Fibroblast of villous mesenchyme (primary cell): ENCODE measurements at regions not wholly inside any gene's neighbourhood (a gene's known extent, or its start where the extent isn't known, plus 50 kb on each side); places are given as distances from the start of the nearest gene placed in this dataset.

Experiments
- DNase-seq: peaks from one replicate; pipeline ENCODE4 v3.0.0-alpha.2; 2010; ENCODE audit warnings: low read depth
- H3K4me3 ChIP-seq: 2 replicates; pipeline ENCODE4 v1.5.1; 2011; ENCODE audit warnings: low read depth, mild to moderate bottlenecking, low read length
- TF ChIP-seq, protein P1 (sequence below): IDR thresholded peaks from 2 replicates; pipeline ENCODE4 v1.5.1; 2012; ENCODE audit warnings: low read depth, mild to moderate bottlenecking, low read length; ENCODE audit not compliant: insufficient read depth

DNA sequence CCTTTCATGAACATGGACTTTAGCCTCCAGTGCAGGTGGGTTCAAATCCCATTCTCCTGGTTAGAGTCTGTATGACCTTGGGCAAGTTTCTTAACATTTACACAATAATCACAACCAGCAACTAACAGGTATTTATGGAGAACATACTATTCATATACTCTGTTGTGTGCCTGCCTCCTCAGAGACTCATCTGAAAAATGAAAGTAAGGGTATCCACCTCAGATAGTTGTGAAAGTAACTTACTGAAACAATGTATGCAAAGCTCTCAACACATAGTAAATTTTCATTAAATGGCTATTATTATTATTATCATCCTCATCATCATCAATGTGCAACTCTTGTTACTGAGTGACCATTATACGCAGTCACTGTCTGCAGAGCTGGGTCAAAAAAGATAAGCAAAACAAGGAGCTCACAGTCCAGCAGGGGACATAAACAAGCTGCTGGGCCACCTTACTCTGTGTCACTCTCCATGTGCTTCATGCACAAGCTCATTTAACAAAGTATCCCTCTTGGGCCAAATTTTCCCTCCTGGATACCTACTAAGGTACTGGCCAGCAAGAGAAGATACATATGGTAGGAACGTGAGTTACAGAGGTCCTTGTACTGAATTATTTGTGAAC is 70.9 kb upstream of the FNDC3A start:
- no peak overlapping the region for H3K4me3 ChIP-seq
- TF ChIP-seq, protein P1, sequence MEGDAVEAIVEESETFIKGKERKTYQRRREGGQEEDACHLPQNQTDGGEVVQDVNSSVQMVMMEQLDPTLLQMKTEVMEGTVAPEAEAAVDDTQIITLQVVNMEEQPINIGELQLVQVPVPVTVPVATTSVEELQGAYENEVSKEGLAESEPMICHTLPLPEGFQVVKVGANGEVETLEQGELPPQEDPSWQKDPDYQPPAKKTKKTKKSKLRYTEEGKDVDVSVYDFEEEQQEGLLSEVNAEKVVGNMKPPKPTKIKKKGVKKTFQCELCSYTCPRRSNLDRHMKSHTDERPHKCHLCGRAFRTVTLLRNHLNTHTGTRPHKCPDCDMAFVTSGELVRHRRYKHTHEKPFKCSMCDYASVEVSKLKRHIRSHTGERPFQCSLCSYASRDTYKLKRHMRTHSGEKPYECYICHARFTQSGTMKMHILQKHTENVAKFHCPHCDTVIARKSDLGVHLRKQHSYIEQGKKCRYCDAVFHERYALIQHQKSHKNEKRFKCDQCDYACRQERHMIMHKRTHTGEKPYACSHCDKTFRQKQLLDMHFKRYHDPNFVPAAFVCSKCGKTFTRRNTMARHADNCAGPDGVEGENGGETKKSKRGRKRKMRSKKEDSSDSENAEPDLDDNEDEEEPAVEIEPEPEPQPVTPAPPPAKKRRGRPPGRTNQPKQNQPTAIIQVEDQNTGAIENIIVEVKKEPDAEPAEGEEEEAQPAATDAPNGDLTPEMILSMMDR: no peak
- no peak for DNase-seq

DNA sequence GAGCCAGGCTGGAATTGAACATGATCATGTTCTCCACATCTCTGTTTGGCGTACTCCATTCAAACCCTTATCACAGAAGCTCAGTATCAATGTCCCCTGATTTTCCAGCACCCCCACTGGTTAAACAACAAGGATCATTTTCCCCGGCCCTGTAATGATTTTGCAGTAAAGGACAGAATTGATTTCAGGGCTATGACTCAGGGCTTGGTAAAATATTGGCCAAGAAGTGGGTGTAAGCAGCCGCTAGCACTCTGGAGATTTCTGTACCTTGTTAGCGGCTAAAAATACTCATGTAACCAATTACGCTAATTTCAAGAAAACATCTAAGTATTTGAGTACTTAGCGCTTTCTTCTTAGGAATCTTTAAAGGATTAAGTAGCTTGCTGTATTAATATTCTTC is 69.5 kb upstream of the FNDC3A start:
- H3K4me3 ChIP-seq: no peak overlapping the region
- TF ChIP-seq, protein P1: no peak
- DNase-seq: no peak

DNA sequence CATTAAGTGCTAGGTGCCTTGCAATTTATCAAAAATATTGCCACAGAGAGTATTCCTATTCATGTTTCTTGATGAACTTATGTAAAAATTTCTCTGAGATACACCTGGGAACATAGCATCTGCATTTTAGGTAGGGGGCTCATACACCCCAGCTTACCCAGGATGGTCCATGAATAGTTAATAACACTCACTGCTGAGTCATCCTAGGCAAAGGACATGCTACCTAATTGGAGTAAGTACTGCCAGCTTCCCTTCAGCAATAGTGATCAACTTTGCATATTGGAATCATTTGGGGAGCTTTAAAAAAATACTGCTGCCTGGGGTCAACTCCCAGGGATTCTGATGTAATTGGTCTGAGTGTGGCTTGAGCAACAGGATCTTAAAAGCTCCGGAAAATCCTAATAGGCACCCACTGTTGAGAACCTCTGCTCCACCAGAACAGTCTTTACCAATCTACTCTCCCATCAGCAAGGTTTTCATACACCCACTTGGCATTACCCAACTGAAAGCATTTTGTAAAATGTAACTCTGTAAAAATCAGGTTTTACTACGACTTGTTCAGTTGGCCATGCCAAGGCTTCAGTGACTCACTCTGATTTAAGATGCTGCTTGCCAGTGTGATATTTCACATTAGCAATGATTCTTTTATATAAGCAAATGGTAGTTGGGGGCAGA is 67.2 kb upstream of the FNDC3A start:
- TF ChIP-seq, protein P1: no peak
- peak; percentile 8 for DNase-seq
- no peak overlapping the region for H3K4me3 ChIP-seq

DNA sequence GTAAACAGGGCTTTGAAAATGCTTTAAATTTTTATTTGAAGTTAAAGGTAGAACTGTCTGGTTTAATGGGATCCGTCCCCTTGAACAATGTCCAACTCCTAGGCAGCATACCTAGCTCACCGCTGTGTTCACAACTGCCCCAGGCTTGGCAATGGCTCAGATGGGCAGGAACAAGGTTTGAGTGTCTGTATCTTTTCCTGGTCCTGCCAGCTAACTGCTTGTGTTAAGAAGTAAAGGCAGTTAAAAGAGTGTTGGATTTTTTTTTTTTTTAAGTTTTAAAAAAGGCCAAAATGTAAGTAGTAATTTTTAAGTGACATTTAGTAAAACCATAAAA is 66.7 kb upstream of the FNDC3A start:
- TF ChIP-seq, protein P1: no peak
- no peak for DNase-seq
- H3K4me3 ChIP-seq: no peak overlapping the region

DNA sequence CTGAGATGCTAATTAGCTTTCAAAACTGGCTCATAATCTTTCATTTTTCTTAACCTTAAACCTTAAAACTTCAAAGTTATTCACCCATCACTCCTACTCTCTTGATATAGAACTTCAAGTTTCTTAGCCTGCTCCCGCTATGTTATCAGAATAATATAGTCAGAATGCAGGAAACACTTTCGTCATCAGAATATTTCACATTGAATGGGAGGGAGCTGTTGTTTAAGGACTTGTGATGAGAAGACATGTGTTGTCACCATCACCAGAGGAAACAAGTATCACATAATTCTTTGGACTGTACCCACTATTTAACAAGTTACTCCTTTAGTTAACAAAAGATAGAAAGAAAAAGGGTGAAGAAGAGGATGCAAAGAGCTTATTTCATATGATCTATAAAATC is 65.0 kb upstream of the FNDC3A start:
- H3K4me3 ChIP-seq: no peak overlapping the region
- TF ChIP-seq, protein P1: no peak
- DNase-seq: no peak

DNA sequence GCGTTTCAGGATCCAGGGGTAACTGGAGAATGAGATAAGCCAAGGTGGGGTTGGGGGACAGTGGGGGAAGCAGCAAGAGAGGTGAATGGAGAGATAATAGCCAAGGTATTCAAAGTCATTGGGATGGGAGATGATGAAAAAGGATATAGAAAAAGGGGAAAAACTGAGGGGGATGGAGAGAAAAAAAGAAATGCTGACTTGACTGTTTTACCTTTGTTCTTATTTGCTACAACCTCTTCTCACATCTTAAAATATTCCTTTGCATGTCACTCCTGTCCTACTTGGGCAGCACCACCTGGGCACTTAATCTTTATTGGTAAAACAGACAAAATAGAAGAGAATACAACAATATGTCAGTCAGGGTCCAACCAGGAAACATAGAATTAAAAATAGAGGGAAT is 56.0 kb upstream of the FNDC3A start:
- H3K4me3 ChIP-seq: no peak overlapping the region
- TF ChIP-seq, protein P1: no peak
- DNase-seq: no peak

DNA sequence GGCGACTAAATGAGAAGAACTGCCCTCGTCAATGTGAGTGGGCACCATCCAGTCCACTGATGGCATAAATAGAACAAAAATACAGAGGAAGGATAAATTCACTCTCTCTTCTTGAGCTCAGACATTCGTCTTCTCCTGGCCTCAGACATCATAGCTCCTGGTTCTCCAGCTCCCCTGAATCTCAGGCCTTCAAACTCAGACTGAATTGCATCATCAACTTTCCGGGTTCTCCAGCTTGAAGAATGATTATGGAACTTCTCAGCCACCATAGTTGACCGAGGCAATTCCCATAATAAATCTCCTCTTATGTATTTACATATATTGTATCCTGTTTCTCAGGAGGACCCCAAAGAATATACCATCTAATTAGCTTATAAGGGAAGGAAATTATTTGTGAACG is 55.0 kb upstream of the FNDC3A start:
- DNase-seq: no peak
- no peak overlapping the region for H3K4me3 ChIP-seq
- TF ChIP-seq, protein P1: no peak
